ENCODE measurements at regions not wholly inside any gene's neighbourhood (a gene's known extent, or its start where the extent isn't known, plus 50 kb on each side); places are given as distances from the start of the nearest gene placed in this dataset.
"Not testable (repeated sequence)": the region's sequence is repeated elsewhere in the genome, so short reads cannot be mapped to it uniquely, and the experiment has no call there.

DNA sequence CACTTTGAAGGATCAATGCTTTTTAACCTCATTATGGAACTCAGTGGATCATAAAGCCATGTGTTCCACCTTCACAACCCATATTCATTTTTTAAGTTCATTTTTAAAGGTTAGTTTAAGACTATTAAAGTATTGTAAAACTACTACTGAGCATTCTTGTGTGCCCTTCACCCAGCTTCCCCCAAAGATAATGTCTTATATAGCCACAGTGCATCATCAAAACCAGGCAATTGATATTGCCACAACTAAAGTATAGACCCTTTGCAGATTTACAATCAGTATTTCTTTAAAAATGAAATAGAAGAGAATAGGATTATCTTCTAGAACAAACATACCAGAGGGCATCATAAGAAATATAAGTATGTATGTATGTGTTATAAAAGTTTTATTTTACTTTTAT, 597.1 kb downstream of the CCSER2 start:
- no peak for DNase-seq (ENCODE audit: low read depth)

DNA sequence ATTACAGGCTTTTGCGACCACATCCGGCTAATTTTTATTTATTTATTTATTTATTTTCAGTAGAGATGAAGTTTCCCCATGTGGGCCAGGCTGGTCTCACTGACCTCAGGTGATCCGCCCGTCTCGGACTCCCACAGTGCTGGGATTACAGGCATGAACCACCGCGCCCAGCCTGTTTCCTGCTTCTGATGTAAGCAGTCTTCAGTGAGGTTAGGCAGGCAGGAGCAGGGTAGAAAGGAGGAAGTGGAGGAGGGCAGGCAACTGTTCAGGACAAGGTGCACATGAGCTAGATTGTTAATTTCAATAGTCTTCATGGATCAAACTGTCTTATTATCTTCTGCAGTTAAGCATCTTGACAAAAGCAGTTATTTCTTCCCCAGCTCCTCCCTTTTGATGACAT, 605.0 kb downstream of the CCSER2 start:
- DNase-seq (ENCODE audit: low read depth): no peak

DNA sequence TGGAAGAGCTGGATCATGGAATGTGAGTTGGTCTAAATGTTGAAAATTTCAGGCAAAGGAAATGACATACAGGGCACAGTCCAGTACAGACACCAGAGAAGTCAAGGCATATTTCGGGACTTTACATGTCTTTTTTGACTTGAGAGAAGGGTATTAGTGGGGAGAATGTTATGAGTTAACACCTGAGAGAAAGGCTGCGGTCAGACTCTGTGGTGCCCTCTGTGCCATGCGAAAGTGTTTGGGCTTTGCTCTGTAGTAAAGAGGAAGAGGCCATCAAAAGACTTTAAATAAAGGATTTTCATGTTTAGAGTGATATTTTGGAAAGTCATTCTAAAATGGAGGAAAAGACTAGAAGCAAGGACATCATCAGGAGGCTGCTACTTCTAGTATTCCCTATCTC, 607.4 kb downstream of the CCSER2 start:
- no peak for DNase-seq (ENCODE audit: low read depth)

DNA sequence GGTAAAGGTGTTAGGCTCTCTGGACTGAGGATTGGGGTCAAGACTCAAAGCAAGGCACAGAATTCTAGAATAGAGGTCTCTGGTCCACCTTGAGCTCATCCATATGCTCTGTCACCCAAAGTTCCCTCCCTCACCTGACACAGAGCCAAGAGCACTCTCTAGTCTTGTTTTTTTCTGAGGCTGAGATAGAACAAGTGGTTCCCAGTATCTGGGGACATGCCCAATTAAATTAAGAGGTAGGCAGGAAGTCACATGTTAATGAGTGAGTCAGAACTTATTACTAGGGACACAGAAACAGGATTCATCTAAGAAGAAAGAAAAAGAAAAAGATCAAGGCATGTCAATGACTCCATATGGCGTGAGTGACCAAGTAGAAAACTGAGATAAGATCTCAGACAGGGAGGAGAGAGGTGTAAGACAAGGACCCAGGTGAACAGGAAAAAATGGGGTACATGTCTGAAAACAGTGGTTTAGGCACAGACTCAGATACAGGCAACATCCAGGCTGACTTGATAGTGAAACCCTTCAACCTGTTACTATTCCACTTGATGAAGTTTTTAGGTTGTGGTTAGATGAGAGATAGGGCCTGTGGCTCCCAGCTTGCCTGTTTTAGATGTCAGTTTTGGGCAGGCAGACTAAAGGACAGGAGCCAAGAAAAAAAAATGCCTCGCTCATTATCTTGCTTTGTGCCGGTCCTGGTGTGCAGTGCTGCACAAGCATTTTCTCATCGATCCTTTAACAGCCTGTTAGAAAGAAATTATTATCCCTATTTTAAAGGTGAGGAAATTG, 609.9 kb downstream of the CCSER2 start:
- DNase-seq (ENCODE audit: low read depth): no peak

DNA sequence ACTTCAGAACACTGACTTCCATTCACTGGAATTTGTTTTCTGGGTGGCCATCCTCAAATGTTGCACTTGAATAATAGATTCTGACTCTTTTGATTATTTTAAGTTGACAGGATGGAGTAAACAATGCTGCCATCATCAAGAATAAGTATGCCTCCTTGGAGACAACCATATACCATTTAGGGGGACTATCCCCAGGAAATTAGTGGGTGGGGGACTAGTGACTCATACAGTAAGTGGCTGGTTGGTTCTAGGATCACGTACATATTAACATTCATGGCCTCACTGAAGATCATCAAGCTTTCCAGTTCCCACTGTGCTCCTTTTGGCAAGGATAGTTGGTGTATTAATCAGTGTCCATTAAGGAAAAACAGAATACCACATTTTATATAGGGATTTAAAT, 615.2 kb downstream of the CCSER2 start:
- DNase-seq (ENCODE audit: low read depth): no peak

DNA sequence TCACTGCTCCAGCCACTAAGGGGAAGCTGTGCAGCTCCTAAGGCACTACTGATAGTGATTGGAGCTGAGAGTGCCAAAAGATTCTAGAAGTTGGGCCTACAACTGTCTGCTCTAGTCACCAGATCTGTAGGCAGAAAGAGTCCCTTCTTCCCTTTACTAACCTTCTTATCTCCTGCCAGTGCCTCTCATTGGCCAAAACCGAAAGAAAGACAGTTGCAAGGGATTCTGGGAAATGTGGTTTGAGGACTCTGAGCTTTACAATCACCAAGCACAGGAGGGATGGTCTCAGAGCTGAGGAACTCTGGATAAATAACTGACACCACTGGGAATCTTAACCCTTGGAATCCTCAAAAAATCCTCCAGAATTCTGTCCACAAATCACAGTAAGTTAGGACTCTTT, 615.8 kb downstream of the CCSER2 start:
- no peak for DNase-seq (ENCODE audit: low read depth)

DNA sequence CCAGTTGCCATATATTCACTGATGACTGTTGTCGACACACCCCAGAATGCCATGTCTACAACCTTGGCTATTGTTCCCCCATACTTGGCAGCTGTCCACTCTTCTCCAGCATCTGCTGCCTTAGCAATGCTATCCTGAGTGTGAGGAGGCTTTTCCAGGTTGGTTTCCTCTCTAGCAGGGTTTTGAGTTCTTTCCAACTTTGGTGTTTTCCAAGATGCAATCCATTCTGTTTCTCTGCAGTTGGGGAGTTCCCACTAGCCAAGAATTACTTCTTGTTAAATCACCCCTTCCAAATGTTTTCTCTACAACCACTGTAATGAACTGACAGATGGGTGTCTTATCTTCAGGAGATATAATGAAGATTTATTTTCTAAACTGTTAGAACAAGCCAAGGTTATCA, 617.4 kb downstream of the CCSER2 start:
- DNase-seq (ENCODE audit: low read depth): no peak

DNA sequence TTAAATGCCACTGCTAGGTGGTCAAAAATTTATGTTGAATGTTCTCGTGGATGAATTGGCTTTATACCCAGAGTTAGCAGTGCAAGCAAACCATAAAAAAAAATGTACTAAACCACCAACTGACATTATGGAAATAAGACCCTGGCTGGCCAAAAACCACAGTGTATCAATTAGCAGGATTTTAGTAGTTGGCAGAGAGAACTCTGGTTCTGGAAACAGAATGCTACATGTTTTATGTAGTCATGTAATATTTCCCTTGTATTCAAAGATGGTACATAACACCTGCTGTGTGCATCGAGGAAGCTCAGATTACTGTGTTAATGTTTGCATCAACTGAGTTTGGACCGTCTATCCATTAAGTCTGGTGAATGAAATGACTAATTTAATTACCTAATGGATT, 618.5 kb downstream of the CCSER2 start:
- no peak for DNase-seq (ENCODE audit: low read depth)

DNA sequence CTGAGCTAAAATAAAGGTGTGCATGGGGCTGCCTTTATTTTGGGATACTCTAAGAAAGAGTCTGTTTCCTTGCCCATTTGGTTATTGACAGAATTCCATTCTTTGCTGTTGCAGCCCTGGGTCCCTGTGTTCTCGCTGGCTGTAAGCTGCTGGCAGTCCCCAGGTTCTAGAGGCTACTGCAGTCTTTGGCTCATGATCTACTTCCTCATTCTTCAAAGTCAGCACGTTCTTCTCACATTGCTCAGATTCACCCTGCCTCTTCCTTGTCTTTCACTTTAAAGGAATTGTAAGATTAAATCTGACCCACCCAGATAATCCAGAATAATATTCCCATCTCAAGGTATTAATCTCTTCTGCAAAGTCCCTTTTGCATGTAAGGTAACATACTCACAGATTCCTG, 620.3 kb downstream of the CCSER2 start:
- DNase-seq (ENCODE audit: low read depth): no peak

DNA sequence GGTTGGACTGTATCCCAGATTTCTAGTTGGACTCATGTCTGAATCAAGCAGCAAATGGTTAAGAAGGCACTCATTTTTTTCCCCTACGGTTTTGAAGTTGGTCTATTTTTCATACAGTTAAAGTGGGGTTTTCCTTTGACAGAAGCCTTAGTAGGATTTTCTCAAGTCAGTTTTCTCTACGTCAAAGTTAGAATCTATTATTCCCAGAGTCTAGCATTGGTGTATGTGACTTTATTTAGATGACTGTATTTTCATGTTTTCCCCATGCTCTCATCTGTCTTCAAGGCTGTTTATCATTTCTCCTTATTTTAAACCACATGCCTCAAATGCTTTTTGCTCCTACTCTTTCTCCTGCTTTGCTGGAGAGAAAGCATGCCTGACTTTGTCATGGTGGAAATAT, 623.2 kb downstream of the CCSER2 start:
- no peak for DNase-seq (ENCODE audit: low read depth)

DNA sequence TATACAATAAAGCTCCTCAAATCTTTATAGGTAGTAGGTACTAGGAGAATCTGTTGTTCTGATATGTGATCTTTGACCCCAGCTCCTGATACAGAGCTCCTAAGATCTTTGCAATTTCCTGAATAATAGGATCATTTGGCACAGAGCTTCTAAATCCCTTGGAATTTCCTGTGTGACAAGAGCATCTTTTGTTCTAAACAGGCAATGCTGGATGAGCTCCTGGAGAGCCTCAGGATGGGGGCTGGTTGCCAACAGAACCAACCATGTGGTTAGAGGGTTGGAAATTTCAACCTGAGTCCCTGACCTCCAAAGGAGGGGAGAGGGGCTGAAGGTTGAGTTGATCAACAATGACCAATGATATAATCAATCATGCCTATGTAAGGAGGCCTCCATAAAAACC, 629.0 kb downstream of the CCSER2 start:
- no peak for DNase-seq (ENCODE audit: low read depth)

DNA sequence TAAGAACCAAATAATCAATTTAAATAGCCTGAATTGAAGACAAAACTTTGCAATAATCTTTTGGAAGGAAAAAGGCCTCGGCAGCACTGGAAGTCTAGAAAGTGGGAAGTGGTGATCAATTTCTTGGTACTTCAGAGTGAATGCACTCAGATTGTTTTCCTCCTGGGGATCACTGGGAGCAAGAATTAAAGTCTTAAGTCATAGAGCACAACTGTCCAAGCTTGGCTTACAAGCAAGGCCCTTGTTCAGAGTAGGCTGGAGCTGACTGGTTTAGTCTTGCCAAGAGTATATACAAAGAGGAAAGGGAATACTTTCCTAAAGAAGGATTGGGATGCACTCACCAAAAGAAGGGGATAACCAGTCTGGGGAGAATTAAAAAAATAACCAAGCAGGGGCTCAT, 637.1 kb downstream of the CCSER2 start:
- no peak for DNase-seq (ENCODE audit: low read depth)

DNA sequence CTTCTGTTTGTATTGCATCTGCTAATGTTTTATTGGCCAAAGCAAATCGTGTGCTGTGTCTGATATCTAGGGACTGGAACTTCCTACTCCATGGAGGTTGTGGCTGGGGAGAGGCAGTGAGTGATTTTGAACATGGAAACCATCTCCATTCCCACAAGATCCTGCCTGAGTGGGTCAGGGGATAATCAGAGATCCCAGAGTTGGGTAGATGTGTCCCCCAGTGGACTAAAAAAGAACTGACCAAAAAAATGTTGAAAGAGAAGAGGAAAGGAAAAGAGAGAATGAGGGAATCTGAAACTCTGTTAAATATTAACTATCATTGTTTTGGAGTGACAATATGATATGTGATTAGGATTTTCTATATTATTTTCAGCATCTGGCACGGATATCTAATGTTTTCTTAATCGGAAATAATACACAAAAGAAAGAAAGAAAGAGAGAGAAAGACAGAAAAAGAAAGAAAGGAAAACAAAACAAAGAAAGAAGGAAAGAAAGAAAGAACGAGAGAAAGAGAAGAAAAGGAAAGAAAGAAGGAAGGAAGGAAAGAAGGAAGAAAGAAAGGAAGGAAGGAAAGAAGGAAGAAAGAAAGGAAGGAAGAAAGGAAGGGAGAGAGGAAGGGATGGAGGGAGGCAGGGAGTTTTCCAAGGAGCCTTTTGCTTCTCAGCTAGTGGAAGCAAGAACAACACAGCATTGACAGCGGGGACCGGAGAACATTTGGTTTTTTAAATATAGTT, 638.5 kb downstream of the CCSER2 start:
- no peak for DNase-seq (ENCODE audit: low read depth)

DNA sequence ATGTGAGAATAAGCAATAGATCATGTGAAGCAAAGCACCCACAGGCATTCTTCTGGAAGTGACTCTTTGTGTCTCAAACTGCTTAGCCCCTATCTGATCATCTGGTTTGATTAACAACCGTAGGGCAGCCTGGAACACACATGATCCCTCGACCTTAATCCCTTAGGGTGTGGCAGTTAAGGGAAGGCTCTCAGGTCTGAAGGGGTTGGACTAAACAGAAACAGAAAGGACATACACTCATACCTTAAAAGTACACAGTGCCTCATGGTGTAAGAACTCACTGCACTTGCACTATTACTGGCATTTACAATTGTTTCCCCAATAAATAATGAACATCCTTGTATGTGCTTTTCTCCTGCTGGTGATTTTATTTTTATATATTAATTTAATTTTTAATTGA, 640.9 kb downstream of the CCSER2 start:
- not testable (repeated sequence) for DNase-seq (ENCODE audit: low read depth)

DNA sequence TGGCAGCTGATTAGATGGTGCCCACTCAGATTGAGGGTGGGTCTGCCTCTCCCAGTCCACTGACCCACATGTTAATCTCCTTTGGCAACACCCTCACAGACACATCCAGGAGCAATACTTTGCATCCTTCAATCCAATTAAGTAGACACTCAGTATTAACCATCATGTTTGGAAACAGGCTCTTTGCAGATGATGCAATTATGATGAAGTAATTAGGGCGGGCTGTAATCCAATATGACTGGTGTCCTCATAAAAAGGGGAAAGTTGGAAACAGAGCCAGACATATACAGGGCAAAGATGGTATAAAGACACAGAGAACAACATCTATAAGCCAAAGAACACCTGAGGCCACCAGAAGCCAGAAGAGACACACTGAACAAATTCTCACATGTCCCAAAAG, 658.6 kb downstream of the CCSER2 start:
- no peak for DNase-seq (ENCODE audit: low read depth)

DNA sequence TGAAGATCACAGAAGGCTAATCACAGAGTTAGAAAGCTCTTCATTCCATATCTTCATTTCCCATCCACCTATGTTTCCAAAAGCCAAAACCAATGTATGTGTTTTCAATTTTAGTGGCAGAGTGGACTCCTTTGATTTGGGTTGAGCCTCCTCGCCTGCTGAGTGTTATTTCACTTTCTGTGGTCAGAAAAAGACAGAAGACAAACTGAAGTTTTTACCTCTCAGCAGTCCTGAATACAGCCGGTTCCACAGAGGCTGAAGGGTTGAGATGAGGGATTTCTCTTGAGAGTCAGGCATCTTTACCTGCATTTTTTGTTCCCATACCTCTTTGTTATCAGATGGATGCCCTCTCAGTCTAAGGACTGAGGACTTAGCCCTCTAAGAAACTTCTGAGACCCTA, 659.6 kb downstream of the CCSER2 start:
- no peak for DNase-seq (ENCODE audit: low read depth)

DNA sequence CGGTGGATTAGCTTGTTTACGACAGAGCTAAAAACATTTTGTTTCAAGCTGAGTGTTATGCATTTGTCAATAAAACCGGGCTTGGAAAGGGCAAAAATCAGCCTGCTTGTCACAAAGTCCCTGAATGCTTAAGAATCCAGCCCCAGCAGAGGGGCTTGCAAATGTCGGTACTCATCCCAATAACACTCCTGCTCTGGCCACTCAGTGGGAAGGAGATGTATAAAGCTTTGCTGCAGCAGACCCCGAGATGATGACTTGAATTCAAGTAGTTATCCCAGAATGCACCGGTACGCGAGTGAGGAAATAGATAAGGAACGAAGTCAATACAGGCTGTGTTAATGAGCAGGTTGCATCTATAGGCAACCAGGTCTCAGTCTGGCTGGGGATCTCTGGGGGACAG, 662.3 kb downstream of the CCSER2 start:
- DNase-seq (ENCODE audit: low read depth): no peak

DNA sequence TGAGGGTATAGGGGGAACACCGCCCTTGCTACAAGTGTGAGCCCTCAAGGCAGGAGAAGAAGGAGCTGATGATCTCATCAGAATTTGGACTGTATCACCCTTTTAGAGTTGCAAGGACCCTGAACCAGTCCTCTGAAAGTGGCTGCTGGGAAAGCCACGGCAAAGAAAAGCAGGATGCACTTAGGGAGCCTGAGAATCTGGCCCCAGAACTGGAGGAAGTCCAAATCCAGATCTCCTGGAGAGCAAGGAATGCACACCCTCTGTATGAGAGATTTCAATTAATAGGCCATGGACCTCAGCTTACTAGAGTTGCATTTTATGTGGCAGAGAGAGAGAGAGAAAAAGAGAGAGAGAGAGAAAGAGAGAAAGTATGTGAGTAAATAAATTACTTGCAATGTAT, 662.9 kb downstream of the CCSER2 start:
- DNase-seq (ENCODE audit: low read depth): no peak

DNA sequence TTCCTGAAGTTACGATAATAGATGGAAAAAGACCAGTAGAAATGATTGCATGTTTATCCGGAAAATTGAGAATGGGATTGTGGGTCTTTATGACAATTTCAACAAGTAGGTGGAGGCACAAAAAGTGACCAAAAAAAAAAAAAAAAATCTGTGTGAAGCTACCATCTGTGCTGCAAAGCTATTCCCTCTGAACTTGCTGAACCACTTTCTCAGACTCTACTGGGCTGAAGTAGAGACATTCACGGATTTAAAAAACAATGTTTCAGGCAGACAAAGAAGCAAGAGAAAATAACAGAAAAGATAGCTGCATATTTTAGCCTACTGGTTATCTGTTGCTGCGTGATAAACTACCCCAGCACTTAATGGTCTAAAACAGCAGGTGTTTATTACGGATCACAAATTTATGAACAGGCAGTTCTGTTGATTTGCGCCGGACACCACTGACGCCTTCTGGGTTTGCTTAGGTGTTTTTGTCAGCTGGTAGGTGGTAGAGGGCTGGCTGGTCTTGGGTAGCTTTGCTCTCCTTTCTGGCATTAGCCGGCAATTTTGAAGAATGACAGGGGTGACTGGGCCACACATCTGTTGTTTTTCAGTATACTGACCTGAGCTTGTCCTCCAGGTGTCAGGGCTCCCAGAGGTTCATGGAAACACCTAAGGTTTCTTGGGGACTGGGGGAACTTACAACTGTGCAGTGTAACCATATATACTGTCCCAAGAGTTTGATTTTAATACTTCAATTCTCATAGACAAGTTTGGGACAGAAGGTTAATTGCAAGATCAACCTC, 665.1 kb downstream of the CCSER2 start:
- no peak for DNase-seq (ENCODE audit: low read depth)

DNA sequence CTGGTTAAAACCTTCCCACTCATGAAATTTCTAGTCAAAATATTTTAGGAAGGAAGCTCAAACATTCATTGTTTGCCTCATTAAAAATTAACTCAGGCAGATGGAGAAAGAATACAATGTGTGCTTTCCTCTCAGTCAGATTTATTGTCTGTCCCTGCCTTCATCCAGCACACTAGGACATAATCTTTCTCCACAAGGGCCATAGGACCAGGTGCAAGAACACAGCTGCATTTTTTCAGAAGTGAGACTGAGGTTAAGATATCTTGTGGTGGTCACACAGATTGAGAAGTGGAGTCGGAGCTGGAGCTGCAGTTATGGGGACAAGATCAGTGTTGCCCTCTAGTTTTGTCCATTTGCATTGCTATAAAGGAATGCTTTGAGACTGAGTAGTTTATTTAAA, 666.3 kb downstream of the CCSER2 start:
- DNase-seq (ENCODE audit: low read depth): no peak

DNA sequence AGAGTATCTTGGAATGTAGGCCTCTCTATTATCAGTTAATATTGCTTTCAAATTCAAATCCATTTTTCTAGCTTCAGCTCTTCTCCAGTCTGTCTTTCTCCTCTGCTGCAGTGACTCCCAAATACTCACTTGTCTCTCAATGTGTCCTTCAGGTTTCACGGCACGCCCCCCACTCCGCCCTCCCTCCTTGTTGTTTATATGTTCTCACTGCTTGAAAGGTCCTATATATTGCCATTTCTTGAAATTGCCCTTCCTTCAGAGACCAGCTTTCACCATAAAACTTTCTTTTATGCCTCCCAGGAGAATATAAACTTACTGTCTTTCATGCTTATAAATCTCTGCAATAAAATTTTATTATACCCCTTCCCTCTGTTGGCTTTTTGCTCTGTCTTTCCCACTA, 668.2 kb downstream of the CCSER2 start:
- no peak for DNase-seq (ENCODE audit: low read depth)

DNA sequence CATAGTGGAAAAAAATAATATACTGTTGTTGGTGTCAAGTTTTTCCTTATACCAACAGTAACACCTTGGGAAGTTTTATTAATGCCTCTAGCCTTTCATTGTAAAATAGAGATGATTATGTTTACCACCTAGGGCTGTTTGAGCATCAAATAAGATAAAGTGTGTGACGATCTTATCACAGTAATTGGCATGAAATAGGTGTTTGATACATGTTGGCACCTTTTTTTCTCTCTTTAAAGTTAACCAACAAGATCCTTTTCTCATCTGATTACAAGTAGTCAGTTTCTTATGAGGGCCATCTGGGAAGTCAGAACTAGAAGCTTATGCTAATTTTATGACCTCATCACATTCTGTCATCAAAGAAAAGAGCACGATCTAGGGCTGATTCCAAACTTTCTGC, 669.5 kb downstream of the CCSER2 start:
- DNase-seq (ENCODE audit: low read depth): no peak

DNA sequence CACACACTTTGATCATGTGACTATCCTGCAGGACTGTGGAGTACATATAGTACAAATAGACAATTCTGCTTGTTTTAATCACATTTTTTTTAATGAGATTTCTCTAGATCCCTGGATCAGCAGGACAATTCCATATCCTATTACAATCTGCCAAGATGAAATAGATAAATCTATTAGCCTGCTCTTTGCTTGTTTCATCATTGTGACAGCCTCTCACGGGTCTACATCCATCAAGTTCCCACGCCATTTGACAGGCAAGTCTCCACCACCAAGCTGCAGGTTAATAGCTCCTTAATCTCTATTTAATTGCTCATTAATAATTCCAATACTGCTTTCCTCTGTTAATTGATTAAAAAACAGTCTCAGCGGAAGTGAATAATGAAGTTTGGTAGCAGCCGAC, 671.5 kb downstream of the CCSER2 start:
- DNase-seq (ENCODE audit: low read depth): no peak
